Body of pancreas (tissue), 4 donors: ENCODE measurements at regions not wholly inside any gene's neighbourhood (a gene's known extent, or its start where the extent isn't known, plus 50 kb on each side); places are given as distances from the start of the nearest gene placed in this dataset.
"Not testable (repeated sequence)": the region's sequence is repeated elsewhere in the genome, so short reads cannot be mapped to it uniquely, and the experiment has no call there.

Experiments
- ATAC-seq: fragments of 150-250 bp; one replicate; pipeline ENCODE4 v1.9.1; 2016
- DNase-seq, 4 donors: peaks; one replicate each; pipeline ENCODE4 v3.0.0-alpha.2; 2019
- H3K27ac ChIP-seq, 4 donors: fragments of 200-600 bp; sonication (generic); 1 replicate in 3 of 4; 2 replicates in 1 of 4; pipeline versions ENCODE4 v1.5.1 to v1.6.1; 2016 to 2019; ENCODE audit warnings: mild to moderate bottlenecking in 1 of 4, mixed read lengths in 1 of 4, moderate library complexity in 1 of 4
- H3K27me3 ChIP-seq, 2 donors: fragments of 200-600 bp; sonication (generic); one replicate each; pipeline ENCODE4 v1.6.0; 2016; ENCODE audit warnings: mild to moderate bottlenecking in 1 of 2
- H3K36me3 ChIP-seq, 2 donors: fragments of 200-600 bp; sonication (generic); replicated peaks in 1 of 2; 2 replicates each; pipeline ENCODE4 v1.5.1; 2016; ENCODE audit warnings: low read depth in 2 of 2; ENCODE audit not compliant: insufficient read depth in 1 of 2
- H3K4me1 ChIP-seq: fragments of 200-600 bp; sonication (generic); one replicate; pipeline ENCODE4 v1.6.0; 2016
- H3K4me3 ChIP-seq, 2 donors: fragments of 200-600 bp; sonication (generic); 1 replicate in 1 of 2; 2 replicates in 1 of 2; pipeline ENCODE4 v1.5.1; 2016 to 2019
- H3K9me3 ChIP-seq, 3 donors: fragments of 200-600 bp; sonication (generic); 1 replicate in 2 of 3; 2 replicates in 1 of 3; pipeline ENCODE4 v1.5.1; 2016
- POLR2A ChIP-seq, 3 donors: fragments of 450-650 bp; IDR thresholded peaks; one replicate each; pipeline ENCODE4 v1.6.1; 2016; ENCODE audit warnings: antibody characterized with exemption in 3 of 3, mild to moderate bottlenecking in 2 of 3
- WGBS, 2 donors: methylation state at CpG; one replicate each; pipeline ENCODE4 v1.1.5; 2017; 5-methylcytosine and 5-hydroxymethylcytosine counted together
- intact Hi-C: fragments of 100-400 bp; cut with DNase I; formaldehyde crosslinking; loops from one replicate; pipeline ENCODE4 v1.15.1; 2023
- TF ChIP-seq, protein P1 (sequence below), 7 experiments: fragments of 450-650 bp in 4 of 7; fragments of 200-600 bp in 3 of 7; sonication (generic) in 3 of 7; IDR thresholded peaks; one replicate each; pipeline ENCODE4 v1.5.1; 2016 to 2019; ENCODE audit warnings: antibody characterized with exemption in 7 of 7

- Histone ChIP-seq H3K4me1 (no peaks in the 10 kb centered on the region), H3K36me3 (no peaks in the 10 kb centered on the region), H3K4me3 (no peak overlapping the region), H3K9me3 (no peaks in the 10 kb centered on the region), H3K27ac (no peak overlapping the region), H3K27me3 (no peaks in the 10 kb centered on the region)
- ATAC-seq = no peak
- intact Hi-C loops = no loop called here
- no peak for DNase-seq
- 54 to 56% methylated on average over 8 of the region's 8 CpGs for WGBS, 2 donors
- TF ChIP-seq, protein P1, sequence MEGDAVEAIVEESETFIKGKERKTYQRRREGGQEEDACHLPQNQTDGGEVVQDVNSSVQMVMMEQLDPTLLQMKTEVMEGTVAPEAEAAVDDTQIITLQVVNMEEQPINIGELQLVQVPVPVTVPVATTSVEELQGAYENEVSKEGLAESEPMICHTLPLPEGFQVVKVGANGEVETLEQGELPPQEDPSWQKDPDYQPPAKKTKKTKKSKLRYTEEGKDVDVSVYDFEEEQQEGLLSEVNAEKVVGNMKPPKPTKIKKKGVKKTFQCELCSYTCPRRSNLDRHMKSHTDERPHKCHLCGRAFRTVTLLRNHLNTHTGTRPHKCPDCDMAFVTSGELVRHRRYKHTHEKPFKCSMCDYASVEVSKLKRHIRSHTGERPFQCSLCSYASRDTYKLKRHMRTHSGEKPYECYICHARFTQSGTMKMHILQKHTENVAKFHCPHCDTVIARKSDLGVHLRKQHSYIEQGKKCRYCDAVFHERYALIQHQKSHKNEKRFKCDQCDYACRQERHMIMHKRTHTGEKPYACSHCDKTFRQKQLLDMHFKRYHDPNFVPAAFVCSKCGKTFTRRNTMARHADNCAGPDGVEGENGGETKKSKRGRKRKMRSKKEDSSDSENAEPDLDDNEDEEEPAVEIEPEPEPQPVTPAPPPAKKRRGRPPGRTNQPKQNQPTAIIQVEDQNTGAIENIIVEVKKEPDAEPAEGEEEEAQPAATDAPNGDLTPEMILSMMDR (IDR thresholded peaks at IDR 0.05) = no peak
- TF ChIP-seq POLR2A (IDR thresholded peaks at IDR 0.05) = no peak
These were observed 72.7 kb upstream of the BOD1L1 start for GRCh38 chr4:13700021-13700857.

DNA sequence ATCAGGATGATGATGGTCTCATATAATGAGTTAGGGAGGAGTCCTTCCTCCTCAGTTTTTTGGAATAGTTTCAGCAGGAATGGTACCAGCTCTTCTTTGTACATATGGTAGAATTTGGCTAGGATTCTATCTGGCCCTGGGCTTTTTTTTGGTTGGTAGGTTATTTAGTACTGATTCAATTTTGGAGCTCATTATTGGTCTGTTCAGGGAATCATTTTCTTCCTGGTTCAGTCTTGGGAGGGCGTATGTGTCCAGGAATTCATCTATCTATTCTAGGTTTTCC lies 73.3 kb upstream of the BOD1L1 start:
- DNase-seq, H3K4me3 ChIP-seq, H3K9me3 ChIP-seq, H3K36me3 ChIP-seq, H3K27ac ChIP-seq, ATAC-seq, intact Hi-C loops, H3K27me3 ChIP-seq, H3K4me1 ChIP-seq: not testable (repeated sequence)
- 63 to 70% methylated on average over 1 of the region's 1 CpG for WGBS, 2 donors

DNA sequence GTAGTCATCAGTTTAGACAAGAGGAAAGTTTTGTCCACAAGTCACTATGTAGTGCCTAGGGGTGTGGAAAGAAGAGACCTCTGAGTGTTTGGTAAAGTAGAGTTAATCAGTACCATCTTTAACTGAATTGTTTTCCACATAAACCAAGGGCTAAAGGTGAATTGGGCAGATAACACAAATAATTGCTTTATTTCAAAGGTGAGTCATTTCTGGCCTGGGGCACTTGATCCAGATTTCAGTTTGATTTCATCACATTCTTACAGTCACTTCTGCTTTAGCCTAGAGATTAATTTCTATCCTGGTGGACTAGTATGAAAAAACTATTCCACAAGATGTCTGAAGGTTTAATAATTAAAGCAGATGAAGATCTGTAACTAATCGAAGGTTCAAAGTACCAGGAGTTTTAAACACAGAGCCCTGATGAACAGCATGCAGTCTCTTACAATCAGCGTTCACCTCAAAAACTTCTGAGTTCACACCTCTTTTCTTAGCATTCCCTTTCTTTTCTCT lies 74.5 kb upstream of the BOD1L1 start:
- WGBS, 2 donors = 30 to 32% methylated on average over 2 of the region's 2 CpGs
- no peaks in the 10 kb centered on the region for H3K9me3 ChIP-seq
- H3K27me3 ChIP-seq = no peaks in the 10 kb centered on the region
- intact Hi-C loops = no loop called here
- H3K27ac ChIP-seq = peak overlapping the region in 2 of 4 donors; percentile 29 to 48
- peaks cover 11% of the 10 kb centered on the region for H3K4me1 ChIP-seq
- ATAC-seq = peak; percentile 54
- H3K4me3 ChIP-seq = no peak overlapping the region
- TF ChIP-seq, protein P1 (IDR thresholded peaks at IDR 0.05) = no peak
- TF ChIP-seq POLR2A (IDR thresholded peaks at IDR 0.05) = no peak
- DNase-seq = no peak
- no peaks in the 10 kb centered on the region for H3K36me3 ChIP-seq

DNA sequence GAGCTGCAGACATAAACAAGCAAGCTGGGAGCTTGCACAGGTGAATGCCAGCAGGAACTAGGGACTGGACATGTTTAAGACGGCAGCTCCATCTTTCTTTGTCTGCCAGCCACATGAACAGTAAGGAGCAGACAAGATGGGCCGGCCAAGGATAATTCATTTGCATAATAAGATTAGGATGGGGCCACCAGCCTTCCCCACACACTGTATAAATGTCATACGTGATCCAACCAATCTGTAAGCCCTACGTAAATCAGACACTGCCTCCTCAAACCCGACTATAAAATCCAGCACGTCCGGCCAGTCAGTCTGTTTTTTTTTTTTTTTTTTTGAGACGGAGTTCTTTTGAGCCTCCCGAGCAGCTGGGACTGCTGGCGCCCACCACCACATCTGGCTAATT lies 75.6 kb upstream of the BOD1L1 start:
- TF ChIP-seq, protein P1 (IDR thresholded peaks at IDR 0.05) = no peak
- Histone ChIP-seq H3K4me1 (peaks cover 11% of the 10 kb centered on the region), H3K9me3 (no peaks in the 10 kb centered on the region), H3K27me3 (no peaks in the 10 kb centered on the region), H3K4me3 (no peak overlapping the region), H3K27ac (no peak overlapping the region), H3K36me3 (no peaks in the 10 kb centered on the region)
- ATAC-seq = no peak
- no peak for DNase-seq
- intact Hi-C loops = no loop called here
- WGBS, 2 donors = 83 to 87% methylated on average over 9 to 10 of the region's 10 CpGs

DNA sequence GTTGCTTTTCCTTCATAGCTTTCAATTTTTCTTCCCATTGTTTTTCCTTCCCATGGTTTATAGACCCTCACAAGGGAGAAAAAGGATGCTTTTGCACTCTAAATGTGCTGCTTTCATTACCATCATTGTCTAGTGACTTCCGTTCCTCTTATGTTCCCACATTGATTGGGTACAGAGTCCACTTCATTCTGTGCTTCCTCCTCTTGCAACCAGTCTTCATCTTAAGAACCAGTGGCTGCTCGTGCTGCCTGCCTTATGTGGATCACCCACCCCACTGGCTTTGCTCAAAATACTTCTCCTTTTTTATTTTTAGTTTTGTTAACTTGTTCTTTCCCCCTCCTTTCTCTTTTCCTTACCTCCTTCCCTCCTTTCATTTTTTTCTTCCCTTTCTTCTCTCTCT lies 76.5 kb upstream of the BOD1L1 start:
- Histone ChIP-seq H3K27ac (no peak overlapping the region), H3K4me3 (no peak overlapping the region), H3K27me3 (no peaks in the 10 kb centered on the region), H3K4me1 (peaks cover 11% of the 10 kb centered on the region), H3K9me3 (no peaks in the 10 kb centered on the region), H3K36me3 (no peaks in the 10 kb centered on the region)
- intact Hi-C loops = no loop called here
- ATAC-seq (no peak), DNase-seq (no peak)
- WGBS, 2 donors = 38 to 40% methylated on average over 2 of the region's 2 CpGs
- no peak for TF ChIP-seq POLR2A (IDR thresholded peaks at IDR 0.05)
- TF ChIP-seq, protein P1 (IDR thresholded peaks at IDR 0.05) = no peak
